NCI-H82 treated with DMSO at 0.1 percent for 48 hours (cell line): ENCODE measurements at regions not wholly inside any gene's neighbourhood (a gene's known extent, or its start where the extent isn't known, plus 50 kb on each side); places are given as distances from the start of the nearest gene placed in this dataset.

Experiments used
- DNase-seq: peaks from one replicate; lab custom pipeline; 2025; ENCODE audit not compliant: unreplicated experiment; lab: John Stamatoyannopoulos, UW

DNA sequence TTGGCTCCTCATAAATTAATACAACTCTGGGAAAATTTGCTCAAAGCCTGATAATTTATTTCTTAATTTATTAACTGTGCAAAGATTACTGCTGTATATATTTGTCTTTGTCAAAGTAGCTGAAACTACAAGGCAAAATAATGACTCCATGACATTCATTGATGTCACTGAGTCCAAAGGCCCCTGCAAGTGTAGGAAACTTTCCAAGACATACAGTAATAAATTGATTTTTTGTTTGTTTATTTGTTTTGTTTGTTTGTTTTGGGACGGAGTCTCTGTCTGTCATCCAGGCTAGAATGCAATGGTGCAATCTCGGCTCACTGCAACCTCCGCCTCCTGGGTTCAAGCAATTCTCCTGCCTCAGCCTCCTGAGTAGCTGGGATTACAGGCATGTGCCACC, 96.8 kb upstream of the LPP start:
- DNase-seq = no peak

DNA sequence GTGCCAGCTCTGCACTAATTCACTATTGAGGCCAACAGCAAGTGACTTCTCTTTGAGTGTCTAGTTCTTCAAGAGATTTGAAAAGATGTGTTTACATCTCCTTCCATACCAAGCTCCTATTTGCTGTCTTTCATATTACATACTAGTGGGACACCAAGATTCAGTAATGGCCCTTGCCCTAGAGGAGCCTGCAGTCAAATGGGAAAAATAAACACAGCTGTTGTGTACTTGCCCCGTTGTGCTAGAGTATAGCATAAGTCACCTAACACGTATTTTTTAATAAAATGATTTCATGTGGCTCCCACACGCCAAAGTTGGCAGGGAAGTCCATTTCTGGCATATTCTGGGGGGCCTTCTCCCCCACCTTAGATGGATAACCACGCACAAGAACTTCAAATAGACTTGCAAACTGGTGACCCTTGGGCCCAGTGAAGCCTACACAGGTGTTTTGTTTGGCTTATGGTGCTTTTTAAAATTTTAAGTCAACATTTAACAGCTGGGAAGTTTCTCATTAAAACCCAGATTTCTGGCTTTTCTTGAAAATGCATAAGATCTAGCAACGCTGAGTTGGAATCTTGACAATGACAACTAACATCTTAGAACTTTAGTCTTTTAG, 95.3 kb upstream of the LPP start:
- no peak for DNase-seq

DNA sequence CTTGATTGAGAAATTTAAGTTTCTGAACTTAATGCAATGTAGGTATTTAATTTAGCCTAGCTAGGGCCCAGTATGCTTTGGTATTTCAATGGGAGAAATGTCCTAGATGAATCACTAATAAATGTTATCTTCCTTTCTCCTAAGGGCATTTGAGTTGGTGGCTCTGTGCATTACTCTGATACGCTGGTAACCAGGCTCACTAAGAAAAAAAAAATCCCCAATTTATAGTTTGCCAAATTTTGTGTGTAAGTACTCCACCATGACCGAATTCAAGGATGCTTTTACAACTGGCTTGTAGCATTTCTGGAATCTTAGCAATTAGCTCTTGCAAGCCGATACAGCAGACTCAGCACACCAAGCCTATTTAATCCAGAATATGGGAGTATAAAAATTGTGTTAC, 94.6 kb upstream of the LPP start:
- DNase-seq = no peak

DNA sequence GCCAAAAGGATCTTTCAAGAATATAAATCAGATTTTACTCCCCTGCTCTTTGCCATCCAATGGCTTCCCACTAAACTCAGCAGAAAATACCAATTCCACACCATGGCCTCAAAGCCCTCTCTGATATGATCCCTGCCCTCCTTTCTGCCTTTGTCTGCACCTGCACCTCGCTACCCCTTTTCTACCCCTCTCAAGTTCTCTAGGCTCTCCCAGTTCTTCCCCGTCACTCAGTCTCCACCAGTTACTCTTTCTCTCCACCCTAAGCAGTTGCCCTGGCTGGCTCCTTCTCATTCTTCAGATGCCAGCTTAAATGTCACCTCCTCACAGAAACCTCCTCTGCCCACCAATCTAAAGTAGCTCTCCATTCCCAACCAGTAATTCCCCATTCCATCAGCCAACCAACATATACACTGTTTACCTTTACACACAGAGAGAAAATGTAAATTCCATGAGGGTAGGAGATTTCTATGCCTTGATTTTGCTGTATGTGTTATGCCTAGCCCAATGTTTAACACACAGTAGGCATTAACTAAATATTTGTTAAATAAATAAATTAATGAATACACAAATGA, 93.6 kb upstream of the LPP start:
- DNase-seq = no peak

DNA sequence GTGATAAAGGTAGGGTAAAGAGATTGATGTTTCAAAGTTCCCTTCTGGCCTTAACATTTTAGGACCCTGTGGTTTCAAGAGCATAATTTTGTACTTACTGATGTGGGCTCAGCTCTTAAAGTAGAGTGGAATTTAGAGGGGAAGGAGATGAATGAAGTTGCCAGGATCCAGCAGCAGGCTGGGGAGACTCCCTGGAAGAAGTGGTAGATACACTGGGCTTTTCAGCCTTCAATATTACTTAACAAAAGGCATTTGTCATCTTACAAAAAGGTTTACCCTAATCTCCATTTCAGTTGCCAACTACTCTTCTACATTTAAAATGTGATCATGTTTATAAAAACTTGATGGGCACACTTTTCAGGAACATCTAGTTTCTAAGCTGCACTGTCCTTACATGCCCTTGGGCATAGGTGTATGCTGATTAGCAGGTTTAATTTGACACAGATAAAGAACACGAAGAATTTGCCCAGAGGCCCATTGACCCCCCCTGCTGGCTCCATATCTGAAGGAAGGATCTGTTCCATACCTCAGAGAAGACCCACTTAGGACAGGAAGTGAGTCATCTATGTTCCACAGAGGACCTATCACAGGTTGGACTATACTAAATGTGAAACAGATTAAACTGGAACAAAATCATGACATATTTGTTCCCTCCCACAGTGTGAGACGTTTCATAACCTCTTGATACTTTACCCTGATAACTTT, 93.0 kb upstream of the LPP start:
- no peak for DNase-seq

DNA sequence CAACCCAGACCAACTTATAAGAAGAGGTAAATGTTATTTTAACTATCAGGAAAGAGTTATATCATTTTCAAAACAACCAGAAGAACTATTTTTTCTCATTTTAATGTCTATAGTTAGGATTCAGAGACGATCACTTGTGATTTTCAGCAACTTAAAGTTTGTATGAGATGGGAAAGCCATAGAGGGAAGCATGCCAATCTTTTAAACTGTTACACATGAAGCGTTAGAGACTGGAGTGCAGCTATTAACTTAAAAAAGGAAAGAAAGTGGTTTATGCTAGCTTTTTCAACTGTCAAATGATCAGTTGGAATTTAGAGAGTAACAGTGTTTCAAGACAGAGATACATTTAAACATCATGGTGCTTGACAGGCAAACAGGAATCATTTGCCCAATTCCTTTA, 91.7 kb upstream of the LPP start:
- no peak for DNase-seq

DNA sequence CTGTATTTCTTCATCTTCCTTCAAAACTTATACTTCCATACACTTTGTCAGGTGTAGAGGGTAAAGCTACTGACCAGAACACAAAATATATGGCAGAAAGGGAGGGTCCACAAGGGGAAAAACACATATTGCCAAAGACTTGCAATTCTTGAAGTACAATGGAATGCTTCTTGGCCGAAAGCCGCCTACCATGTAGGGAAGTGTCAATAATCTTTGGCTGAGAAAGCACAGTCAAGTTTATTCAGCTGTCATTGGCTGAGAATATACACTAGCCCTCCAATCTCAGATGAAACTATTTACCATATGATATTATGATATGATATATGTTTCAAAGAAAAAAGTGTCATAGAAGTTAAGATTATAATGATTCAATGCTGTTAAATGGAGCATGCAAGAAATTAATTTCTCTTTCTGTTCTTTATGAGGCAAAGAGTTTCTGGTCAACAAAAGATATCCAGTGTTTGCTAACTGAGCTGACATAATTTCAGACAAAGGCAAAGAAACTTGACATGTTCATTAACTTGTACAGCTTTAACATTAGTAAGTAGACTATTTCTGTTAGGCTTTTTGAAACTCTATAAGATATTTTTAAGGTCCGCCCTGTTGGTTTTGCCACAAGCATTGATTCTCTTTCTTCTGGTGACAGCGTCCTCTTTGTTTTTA, 89.0 kb upstream of the LPP start:
- no peak for DNase-seq

DNA sequence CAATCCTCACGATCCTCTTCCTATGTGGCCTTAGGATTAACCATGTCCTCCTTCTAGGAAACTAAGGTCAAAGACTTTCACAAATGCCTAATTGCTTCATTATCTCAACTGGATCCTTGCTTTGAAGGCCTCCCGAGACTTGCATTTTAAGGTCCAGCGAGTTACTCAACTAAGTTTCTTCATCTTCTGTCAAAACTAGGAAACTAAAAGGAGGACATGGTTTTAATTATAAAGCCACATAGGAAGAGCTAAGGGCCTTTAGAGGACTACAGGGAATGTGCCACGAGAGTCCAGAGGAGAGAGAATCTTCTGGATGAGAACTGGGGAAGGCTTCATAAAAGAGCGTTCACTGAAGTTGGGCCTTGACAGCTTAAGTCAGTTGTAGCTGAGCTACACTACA, 87.8 kb upstream of the LPP start:
- DNase-seq = no peak

DNA sequence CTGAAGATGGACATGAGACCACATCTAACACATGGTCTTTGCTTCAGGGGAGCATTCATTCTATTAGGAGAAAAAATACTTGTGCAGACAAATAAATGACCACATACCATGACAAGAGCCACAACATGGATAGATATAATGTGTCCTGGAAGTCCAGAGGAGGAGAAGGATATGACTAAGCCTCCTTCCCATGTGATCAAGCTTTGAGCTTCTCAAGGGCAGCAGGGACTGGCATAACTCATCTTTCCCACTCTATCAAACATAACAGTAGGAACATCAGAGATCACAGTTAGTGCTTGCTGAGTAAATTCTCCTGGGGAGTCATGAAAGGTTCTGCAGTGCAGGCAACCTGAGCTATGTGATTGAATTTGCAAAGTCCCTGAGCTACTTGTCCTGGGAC, 86.0 kb upstream of the LPP start:
- DNase-seq = no peak

DNA sequence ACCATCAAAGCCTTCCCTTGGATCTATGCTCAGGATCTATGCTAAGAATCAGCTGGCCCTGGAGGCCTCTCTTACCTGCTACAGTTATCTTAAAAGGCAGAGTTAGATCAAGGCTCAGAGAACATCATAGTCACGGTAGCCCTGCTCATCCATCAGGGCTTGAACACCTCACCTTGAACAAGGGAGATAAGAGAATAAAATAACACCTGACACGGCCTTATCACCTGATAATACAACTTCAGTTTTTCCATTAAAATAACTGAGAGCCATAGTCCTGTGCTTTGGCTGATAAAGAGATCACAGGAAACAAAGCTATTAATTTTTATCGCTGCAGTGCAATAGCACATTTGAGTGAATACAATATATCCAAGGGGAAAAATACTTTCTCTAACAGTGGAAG, 85.6 kb upstream of the LPP start:
- no peak for DNase-seq

DNA sequence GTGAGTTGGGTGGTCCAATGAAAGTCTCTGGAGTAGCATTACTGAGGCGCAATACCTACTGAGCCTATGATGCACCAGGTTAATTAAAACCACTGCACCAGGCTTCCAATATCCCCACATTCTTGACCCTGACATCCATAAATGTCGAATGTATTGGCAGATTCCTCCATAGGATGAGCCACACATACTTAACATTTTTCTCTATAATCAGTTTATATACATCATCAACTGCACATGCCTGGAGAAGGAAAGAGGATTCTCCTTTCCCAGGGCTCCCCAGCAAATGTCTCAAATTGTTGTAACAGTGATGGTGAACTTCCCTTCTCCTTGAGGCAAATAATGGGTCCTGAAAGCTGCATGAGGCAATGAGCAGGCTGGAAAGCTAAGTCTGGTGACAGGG, 82.3 kb upstream of the LPP start:
- no peak for DNase-seq

DNA sequence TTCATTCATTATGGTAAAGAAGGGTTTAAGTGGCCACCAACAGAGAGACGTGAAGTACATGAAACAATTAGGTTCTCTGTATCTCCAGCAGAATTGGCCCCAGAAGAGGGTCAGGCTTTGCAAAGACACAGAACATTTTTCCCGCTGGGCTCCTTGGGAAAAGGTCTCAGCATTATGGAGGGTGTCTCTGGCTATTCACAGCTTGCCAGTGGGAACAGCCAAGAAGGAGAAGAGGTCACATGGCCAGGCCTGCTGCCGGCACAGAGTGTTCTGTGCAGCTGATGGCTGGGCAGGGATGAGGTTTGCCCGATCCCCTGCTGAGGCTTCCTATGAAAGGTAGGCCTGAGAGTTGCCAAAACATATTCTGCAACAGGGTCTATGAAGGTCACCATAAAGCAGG, 77.8 kb upstream of the LPP start:
- no peak for DNase-seq

DNA sequence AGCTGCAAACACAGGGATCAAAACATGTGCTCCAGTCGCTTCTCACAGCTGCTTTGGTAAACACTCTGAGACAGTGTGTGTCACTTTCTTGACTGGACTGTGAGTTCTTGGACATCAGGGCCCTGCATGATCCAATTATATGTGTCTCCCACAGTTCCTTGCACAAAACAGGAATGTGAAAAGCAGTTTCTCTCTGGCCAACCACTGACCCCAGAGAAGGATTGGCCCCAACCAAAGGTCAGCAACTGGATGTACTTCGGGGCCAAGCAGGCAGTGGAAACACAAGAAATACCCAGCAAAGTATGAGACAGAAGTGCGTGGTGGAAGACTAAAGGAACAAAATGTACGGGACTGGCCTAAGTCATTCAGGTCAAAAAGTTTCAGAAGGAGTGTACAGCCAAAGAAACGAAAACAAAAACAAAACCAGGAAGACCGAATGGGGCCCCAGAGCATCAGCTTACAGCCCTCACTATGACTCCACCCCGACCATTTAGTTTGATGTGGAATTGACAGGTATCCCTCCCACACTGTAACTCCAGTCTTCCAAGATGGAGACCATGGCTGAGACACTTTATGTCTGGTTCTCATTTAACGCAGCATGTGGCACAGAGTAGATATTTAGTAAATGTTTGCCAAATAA, 76.7 kb upstream of the LPP start:
- DNase-seq = no peak

DNA sequence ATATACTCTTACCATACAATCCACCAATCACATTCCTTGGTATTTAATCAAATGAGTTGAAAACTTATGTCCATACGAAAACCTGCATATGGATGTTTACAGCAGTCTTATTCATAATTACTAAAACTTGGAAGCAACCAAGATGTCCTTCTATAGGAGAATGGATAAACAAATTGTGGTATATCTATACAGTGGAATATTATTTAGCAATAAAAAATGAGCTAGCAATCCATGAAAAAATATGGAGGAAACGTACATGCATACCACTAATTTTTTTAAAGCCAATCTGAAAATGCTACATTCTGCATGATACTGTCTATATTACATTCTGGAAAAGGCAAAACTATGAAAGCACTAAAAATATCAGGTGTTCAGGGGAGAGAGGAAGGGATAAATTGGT, 73.9 kb upstream of the LPP start:
- no peak for DNase-seq

DNA sequence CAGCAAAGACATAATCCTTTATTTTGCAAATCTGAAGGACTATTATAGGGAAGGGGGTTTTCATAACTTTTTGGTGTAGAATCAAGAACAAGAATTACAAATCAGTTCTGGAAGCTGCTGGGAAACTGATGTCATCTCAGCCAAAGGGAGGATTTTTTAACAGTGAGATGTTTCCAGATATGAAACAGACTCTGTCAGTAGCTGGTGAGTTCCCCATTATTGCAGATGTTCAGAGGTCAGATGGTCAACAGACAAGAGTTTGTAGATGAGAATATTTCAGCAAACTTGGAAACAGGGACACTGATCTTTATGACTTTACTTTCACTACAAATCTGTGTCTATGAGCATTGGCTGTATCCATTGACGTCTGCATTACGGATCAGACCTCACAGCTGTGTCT, 71.9 kb upstream of the LPP start:
- no peak for DNase-seq

DNA sequence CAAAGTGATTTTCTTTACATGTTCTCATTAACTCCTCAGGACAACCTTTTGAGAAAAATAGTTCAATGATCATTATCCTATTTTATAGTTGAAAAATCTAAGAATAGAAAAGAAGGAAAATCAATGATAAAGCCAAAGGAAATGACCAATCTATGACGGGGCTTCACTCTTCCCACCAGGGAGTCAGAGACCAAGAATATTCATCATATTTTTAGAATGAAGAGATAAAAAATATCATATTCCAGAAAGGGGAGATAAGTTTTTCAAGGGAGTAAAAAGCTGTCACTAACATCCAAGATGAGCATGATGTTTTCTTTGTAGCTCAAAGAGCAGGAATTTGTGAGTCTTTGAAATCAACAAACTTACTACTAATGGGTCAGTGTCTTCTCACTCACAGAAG, 71.5 kb upstream of the LPP start:
- no peak for DNase-seq

DNA sequence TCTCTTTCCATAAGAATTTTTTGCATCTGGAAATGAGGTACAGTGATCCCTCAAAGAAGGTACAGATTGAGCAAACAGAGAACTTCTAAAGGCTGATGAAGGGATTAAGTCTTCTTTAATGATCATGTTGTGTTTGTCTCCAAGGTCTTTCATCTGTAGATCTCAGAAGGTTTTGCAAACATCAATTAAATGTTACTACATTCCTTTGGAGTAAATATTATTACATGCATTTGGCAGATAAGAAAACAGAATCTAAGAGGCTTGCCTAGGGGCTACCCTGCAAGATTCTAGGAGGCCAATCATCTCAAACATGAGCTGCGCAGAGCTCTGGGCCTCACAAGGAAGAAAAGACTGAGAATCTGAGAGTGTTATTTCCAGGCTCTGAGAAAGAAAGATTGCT, 70.9 kb upstream of the LPP start:
- no peak for DNase-seq

DNA sequence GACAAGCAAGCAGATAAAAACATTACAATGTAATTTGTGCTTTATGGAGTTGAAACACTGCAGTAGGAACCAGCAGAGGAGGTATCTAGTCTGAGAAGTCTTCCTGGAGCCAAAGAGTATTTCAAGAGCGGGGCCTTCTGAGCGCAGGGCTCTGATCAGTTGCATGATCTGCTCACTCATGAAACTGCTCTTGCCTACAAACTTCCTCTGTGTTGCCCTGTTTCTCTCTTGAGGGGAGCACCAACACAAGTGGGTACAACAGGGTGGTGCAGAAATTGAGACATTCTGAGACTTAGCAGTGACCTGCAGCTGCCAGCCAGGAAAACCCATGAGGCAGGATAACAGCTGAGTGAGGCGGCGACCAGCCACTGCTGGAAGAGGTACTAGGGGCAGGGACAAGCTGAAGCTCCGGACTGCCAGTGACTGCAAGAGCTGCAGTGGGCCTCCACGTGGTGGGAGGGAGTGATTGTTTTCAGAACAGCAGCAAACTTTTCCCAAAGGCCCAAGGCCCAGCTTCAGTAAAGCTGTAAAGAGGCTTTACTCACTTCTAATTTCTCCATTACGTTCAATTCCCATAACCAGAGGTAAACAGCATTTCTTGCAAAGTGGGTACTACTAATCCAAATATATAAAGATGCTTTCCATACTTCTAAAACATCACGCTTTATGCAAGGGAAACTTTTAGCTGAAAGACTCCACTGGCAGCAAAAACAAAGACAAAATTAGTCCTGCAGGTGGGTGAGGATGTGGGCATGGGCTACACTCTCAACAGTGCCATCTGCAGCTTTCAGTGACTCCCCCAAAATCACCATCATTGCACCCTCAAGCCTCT, 69.0 kb upstream of the LPP start:
- DNase-seq = no peak

DNA sequence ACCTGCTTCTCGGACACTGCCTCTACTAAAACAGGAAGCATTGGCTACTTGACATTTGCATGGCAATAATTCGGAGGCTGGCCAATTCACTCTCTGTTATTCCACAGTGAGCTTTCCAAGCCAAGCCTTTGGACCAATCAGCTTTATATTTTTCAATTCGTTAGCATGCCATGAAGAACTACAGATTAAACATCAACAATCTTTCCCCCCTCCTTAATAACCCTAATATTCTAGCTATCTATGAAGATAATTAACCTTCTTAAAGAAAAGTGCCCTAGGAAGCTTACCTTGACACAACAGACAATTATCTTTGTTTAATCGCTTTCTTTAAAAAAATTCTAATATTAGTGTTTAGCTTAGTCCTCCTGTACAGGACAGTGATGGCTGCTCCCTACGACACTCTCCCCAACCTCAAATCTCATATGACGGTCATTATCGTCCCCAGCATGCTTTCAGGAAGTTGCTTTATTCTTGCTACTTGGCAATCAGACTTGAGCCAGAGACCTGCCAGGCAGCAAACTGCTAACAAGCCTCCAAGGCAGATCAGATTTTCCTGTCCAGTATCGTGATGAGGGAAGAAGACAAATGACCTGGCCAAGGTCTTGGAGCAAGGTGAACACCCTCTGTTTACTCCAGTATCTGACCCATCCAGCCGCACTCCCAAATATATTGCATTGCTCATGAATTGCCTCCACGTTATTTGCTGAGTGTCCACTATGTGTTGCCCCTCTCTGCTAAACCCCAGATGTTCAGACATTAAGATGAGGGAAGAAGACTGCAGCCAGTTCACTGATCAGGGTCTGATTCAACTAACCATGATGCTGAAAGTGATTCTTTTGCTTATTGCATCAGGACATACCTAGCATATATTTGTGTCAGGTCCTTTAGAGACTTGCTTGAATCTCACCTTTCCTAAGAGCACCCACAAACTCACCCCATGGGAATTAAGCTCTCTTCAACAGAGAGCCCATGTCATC, 68.1 kb upstream of the LPP start:
- no peak for DNase-seq
